NCI-H2107 (cell line): ENCODE measurements at regions not wholly inside any gene's neighbourhood (a gene's known extent, or its start where the extent isn't known, plus 50 kb on each side); places are given as distances from the start of the nearest gene placed in this dataset.

Experiments
- DNase-seq: peaks from one replicate; lab custom pipeline; 2025; lab: John Stamatoyannopoulos, UW

DNA sequence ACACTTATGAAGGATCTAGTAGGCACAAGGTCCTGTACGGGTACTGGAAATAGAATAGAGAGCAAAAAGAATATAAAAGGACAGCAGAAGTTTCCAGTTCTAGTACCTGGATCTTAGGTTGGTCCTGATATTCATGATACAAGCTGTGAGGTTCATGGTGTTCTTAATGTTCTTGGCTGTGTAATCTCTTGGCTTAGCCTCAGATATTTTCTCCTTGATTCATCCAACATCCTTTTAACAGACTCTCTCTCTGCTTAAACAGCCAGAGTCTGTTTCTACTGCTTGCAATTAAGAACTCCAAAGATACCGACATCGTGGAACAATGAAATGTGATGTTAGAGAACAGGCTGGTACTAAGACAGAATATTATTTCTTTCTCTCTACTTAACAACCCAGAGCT, 49.9 kb downstream of the CNTN3 start:
- no peak for DNase-seq

DNA sequence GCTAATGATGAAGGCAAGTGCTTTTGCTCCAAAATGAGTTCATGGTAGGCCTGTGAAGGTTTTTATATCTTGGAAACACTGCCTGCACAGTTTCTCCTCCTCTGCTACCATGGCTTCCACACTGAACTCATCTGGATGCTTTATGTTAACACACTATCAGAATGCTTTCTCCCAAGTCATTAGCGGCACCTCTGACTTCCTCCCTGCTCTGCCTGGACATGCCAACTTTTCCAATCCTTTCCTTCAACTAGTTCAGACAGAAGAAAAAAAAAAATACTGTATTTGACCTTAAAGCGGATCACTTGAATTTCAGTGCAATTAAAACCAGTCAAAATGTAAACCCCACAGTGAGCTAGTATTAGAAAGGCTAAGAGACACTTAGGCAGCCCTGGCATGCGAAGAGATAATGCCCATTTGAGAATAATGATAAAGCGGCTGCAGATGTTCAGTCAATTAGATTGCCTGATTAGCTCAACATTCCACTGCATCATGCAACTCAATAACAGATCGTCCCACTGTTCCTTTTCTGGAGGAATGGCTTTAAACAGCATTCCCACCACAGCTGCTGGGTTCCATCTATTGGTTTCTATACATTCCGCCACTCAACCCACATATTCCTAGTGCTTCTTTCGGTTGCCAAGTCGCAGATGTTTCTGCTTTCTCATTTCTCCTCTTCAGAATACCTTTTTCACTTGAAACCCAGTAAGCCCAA, 51.7 kb downstream of the CNTN3 start:
- no peak for DNase-seq

DNA sequence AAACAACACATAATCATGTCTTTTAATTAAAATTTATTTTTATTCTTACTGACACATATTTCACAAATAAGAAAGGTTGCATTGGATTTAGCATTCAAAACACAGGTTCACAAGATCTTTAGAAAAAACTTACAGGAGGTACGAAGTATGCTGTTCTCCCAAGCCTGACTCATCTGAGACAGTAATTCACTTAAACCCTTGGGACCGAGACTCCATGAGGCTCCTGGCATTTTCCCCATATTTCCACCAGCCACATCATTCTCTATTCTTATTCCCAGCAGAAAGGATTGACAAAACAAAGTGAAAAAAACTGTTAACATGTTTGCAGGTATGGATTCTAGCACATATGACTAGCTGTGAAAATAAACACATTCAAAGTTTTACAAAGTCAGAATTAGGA, 52.6 kb downstream of the CNTN3 start:
- DNase-seq: no peak

DNA sequence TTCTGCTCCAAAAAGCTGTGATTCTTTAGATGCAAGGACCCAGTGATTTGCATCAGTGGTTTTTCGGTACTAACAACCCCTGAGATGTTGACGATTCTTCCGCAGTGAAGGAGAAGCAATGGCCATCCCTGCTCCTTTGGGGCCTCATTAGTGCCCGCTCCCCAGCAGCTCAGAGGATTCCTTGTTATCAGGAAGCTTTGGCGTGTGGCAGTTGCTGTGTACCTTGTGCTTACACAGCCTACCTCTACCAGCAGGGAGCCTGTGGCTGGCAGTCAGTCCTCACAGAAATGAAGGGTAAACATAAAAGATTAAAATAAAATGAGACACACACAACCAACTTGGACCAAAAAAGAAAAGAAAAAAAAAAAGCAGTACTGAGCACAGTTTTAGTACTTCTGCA, 55.2 kb downstream of the CNTN3 start:
- DNase-seq: no peak

DNA sequence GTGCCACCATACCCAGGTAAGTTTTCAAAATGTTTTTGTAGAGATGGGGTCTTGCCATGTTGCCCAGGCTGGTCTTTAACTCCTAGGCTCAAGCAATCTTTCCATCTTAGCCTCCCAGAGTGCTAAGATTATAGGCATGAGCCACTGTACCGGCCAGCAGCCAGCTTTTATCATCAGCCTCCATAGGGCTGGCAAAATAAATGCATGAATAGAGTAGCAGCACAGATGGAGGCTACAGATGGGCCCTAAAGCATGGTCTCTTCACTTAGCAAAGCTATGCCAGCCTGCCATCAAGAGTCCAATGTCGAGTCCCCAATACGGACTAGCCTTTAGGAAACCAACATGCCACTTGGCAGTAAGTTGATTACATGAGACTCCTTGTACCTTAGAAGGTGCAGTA, 63.8 kb downstream of the CNTN3 start:
- DNase-seq: no peak

DNA sequence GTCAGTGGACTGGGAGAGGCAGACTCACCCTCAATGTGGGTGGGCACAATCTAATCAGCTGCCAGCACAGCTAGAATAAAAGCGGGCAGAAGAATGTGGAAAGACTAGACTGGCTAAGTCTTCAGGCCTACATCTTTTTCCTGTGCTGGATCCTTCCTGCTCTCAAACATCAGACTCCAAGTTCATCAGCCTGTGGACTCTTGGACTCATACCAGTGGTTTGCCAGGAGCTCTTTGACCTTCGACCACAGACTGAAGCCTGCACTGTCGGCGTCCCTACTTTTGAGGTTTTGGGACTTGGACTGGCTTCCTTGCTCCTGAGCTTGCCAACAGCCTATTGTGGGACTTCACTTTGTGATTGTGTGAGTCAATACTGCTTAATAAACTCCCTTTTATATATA, 68.0 kb downstream of the CNTN3 start:
- DNase-seq: no peak

DNA sequence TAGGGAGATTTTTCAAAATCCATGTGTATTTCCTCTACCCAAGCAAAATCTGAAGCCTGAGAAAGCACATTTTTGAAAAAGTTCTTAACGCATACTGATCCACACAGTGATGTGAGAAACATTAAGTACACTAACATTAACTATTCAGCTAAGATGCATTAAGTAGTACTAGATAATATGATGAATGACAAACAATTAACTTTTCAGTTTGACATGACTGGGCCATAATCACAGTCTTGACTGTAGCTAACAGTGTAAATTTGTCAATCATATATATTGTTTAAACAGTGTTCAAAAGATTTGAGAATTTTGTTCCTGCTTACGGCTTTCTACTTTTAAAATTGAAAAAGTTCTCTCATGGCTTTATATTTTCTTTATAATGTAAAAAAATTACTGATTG, 72.0 kb downstream of the CNTN3 start:
- no peak for DNase-seq

DNA sequence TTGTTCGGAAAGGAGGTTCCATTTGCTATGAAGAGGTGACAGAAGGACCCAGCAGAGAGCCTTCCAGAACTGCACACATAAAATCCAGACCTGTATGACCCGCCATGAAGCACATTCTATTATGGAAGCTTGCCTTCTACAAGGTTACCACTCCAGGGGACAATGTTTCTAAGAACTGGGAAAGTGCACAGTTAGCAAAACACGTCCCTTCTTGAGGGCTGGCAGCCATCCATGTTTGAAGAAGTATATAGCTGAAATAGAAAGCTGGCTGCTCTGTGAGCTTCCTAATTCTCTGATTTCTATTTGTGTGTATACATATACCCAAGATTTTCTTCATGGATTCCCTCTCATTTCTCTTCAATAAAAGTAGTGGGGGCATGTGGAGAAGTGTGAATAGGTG, 74.6 kb downstream of the CNTN3 start:
- DNase-seq: no peak

DNA sequence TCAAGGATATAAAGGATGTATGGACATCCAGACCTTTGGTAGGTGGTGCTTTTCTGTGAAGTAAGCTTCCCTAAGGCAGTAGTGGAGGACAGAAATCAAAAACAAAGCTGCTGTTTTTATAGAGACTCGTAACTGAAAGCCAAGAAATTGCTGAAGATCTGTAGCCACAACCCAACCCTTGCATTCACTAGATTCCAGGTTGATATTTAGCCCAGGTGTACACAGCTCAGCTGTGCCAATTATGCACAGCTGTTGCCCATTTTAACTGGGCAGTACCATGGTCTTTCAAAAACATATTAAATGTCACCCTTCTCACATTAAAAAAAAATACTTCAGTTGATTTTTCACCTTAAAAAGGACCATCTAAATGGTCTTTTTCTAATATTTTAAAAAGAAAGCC, 75.8 kb downstream of the CNTN3 start:
- no peak for DNase-seq

DNA sequence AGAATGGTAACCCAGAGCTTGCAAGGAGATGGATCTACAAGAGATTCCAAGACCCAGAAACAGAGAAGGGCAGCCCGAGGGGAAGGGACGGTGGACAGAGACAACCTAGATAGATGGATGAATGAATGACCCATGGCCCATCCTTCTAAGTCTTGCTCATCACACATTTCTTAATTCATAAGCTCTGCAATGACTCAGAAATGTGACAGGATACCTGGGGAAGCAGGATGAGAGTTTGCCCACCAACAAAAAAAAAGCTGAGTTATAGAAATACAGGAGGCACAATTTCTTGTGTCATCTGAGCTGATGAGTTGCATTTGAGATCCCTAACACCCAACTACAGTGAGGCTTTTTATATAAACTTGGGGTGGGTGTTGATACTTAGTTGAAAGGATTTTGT, 76.6 kb downstream of the CNTN3 start:
- no peak for DNase-seq

DNA sequence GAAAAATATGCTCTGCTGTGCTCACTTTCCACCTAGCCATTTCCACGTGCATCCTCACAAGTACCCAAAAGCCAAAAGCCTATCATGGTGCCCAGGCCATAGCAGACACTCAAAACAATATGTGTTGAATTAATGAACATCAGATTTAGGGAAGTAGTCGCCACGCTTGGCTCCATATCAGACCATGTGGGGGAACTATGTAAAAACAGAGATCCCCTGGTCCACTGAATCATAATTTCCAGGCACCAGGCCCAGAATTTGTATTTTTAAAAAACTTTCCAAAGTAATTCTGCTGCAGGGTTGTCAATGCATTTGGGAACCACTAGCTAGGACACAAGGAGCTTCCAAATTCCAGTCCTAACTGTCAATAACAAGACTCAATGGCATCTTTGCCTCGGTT, 77.3 kb downstream of the CNTN3 start:
- DNase-seq: no peak

DNA sequence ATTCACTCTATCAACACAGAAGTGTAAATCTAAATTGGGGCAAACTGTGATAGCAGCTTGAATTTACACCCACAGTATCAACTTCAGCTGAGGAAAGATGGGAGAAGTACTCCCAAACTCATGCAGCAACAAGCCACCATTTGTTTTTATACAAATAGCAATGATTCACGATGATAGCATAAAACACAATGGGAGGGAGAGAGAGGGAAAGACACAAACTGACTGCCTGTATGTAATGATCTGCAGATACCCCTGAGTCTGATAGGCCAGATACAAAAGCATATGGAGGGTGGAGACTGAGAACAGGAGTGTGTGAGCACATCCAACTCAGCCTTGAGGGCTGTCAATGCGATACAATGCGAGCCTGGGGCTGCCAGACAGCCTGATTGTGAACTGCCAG, 79.2 kb downstream of the CNTN3 start:
- no peak for DNase-seq

DNA sequence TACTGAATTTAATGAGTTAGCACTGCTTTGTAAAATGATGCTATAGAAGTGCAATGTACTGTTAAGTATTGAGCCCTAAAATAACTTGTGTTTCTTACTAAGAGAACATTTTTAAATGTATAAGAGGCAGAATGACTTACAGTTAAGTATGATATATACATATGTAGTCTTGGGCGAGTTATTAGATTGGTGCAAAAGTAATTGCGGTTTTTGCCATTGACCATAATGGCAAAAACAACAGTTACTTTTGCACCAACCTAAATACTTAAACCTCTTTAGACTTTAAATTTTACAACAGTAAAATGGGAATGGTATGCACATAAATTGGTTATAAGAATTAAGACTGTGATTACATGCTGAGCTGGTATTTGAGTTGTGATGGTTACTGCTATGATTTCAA, 79.8 kb downstream of the CNTN3 start:
- DNase-seq: no peak

DNA sequence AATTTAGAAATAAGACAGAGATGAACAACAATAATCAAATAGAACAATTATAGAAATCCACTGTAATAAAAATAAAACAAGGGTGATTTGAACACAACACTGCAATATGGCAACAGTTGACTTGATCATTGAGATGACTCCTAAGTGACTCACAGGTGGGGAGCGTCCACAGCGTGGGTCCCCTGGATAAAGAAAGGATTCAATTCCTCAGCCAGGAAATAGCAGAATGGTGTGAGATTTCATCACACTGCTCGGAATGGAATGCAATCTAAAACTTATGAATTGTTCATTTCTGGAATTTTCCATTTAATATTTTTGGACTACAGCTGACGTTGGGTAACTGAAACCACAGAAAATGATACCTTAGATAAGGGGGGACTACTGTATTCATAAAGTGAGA, 82.0 kb downstream of the CNTN3 start:
- DNase-seq: no peak

DNA sequence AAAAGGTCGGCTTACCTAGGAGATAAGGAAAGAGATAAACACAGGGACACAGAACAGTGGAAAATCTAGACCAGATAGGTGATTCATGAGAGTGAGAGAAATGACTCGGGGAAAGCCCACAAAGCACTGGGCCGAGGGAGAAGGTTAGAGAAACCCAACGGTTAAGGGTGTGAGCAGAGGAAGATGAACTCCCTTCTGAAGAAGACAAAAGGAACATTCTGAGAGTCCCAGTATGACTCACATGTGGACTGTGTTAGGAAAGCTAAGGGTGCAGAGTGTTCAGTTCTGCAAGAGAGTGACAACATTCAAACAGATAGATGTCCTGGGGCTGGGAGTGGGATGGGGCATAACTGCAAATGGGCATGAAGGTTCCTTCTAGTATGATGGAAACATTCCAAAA, 83.0 kb downstream of the CNTN3 start:
- no peak for DNase-seq

DNA sequence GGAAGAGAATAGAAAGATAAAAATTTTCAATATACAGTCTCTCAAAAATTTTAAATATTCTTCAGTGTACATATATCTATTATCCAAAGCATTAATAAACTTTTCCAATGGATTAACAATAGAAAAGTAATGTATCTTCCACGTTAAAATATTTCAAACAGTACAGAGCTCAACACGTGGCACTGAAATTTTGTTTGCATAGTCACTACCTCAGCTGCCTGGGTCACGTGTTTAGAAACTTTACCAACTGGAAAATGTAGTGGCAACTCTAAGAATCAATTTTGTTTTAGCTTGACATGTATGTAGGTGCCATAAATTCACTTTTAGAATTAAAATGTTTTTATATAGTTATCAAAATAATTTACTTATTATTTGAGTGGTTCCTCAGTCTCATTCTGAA, 85.3 kb downstream of the CNTN3 start:
- no peak for DNase-seq

DNA sequence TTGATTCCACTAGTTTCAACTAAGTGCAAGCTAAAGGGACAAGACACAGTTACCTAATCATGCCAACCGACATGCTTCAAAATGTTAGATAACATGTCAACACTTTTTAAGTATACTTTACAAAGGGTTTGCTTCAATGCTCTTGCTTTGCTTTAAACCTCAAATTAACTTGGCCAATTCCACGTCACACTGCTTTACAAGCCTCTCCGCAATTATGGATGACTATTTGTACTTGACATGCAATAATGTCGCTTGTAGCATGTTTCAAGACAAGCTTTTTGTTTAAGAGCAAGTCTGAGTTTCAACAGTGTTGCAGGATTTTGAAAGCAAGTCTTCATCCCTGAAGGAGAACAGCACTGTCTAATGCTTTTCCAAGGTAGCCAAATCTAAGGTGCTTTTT, 86.9 kb downstream of the CNTN3 start:
- no peak for DNase-seq

DNA sequence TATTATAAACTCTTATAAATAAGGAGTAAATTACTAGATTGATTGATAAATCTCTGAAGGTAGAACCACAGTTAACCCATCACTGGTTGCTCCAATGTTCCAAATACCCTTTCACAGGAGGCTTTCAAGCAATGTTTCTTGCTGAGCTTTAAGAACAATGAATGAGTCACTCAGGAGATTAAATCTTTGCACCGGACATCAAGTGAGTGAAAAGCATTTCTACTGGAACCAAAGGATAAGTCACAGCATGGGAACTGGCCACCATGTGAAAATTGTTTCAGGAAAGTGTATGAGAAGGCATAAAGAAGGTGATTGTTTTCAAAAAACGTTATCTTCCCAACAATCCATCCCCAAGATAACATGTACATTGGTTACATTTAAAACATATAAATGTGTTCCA, 90.6 kb downstream of the CNTN3 start:
- DNase-seq: no peak

DNA sequence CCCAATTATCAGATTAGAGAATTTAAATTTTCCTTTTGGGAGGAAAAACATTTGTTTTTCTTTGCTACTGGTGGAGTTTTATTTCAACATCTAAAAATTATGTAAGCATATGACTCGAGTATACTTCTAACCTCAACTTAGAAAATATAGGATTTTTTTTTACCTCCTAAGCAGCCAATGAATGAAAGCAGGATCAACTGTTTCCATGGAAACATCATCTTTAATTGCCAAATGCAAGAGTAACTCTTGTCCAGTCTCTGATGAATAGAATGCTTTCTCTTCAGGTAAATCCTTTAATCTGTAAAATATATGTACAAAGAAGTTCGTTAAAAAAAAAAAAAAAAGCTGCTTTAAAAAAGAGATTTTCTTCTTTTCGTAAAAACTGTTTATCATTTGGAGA, 93.6 kb downstream of the CNTN3 start:
- no peak for DNase-seq

DNA sequence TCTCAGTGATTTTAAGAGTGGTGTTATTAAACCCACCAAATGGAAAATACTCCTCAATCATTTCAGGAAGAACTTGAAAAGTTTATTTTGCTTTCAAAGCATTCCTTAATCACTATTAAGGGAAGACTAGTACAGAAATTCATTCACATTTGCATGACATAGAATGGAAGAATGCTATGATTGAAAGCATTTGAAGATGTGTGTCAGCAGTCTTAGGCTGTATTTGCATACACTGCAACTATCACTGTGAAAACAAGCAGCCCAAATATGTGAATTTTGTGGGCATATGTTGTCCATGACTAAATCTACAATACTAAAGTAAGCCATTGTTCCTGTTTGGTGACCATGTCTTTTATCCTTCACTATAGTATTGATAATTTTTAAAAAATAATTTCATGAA, 95.8 kb downstream of the CNTN3 start:
- no peak for DNase-seq

DNA sequence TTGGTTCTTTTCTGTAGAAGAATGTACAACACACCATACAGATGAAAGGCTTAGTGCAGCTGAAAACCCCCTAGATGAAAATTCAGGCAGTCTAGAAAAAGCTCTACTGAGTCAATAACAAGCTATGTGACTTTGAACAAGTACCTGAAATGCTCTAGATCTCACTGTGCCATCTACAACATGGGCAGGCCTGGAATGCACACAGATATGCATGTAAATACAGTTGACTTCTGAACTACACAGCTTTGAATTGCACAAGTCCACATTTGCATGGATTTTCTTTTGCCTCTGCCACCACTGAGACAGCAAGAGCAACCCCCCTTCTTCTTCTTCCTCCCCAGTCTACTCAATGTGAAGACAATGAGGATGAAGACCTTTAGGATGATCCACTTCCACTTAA, 98.4 kb downstream of the CNTN3 start:
- no peak for DNase-seq

DNA sequence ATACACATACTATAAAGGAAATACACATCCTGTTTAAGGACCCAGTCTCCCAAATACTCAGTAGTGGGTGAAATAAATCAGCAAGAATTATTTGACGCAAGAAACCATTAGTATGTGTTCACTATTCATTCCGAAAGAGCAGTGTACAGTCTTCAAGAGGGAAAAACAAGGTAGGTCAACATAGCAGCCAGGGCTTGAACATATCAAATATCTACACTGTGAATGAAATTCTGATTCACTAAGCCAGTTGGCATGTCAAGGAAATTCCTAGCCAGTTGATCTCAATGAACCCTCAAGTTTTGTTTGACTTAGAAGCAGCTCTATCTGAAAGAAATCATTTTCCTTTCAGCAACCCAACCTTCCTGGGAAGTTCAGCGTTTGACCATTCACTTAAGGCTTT, 99.0 kb downstream of the CNTN3 start:
- DNase-seq: no peak

DNA sequence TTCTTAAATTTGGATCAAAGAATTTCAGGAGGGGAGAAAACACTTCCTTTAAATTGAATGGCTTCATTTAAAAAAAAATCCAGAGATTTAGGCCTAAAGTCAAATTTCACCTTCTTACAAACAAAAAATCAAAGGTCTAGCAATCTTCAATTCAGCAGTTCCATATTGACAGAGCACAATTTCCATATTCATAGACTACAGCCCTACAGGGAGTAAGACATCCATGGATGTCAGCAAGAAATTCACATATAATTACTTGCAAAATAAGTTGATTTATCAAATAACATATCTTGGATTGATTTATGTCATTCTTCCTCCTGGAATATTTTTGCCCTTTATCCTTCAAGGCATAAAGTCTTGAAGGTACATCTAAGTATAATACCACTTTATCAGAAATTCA, 103.4 kb downstream of the CNTN3 start:
- no peak for DNase-seq

DNA sequence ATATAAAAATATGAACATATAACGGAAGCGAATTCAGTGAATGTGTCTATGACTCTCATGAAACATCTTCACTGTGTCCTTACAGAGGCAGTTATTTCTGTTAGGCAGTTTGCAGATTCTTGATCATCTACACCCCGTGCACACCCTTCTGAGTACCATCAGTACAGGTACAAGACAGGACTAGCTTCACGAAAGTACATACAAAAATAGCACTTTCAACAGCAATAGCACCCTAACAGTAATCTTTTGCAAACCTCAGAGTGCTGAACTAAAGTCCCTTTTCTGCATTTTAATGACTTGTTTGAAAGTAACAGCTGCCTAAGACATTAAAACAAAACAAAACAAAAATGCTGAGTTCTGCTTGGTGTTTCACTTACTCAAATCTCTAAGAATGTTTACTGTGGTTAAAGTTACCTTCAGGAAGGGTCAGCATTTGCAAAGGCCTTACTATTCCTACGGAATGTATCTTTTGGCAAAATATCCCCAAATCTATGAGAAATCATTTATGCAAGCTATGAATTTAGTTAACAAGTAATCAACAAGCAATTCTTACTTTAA, 104.1 kb downstream of the CNTN3 start:
- DNase-seq: no peak

DNA sequence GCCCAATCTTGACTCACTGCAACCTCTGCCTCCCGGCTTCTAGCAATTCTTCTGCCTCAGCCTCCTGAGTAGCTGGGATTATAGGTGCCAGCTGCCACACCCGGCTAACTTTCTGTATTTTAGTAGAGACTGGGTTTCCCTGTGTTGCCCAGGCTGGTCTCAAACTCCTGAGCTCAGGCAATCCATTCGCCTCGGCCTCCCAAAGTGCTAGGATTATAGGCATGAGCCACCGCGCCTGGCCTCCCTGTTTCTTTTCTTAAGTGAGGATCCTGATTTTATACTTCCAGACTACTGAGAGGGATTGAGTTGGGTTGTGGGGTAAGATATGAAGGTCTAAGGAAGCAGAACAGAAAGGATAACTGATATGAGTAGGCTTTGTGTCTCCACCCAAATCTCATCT, 106.8 kb downstream of the CNTN3 start:
- no peak for DNase-seq
